H1 (cell line): ENCODE measurements at regions not wholly inside any gene's neighbourhood (a gene's known extent, or its start where the extent isn't known, plus 50 kb on each side); places are given as distances from the start of the nearest gene placed in this dataset.

Experiments
- CTCF ChIA-PET: fragments of 300-600 bp; sonication (Branson Sonifier 250); formaldehyde crosslinking; loops from one replicate; lab custom pipeline; 2021; ENCODE audit not compliant: partially characterized antibody; lab: Charles Lee
- POLR2A ChIA-PET: fragments of 300-600 bp; sonication (Branson Sonifier 250); formaldehyde crosslinking; loops from one replicate; lab custom pipeline; 2021; ENCODE audit warnings: inconsistent platforms; ENCODE audit not compliant: partially characterized antibody; lab: Charles Lee
- DNase-seq, 2 experiments: peaks; one replicate each; pipeline versions ENCODE4 v3.0.0 to v3.0.0-alpha.2; 2010 to 2022; ENCODE audit warnings: low spot score in 2 of 2, low read depth in 1 of 2, mixed read lengths in 1 of 2
- FAIRE-seq: peaks from 2 replicates; lab custom pipeline; 2011; peaks lifted over from hg19 to GRCh38; lab: Jason Lieb, UNC
- H2AFZ ChIP-seq: 2 replicates; pipeline ENCODE4 v1.8.1; 2012; ENCODE audit warnings: low read length, inconsistent platforms
- H2AK5ac ChIP-seq: 2 replicates; pipeline ENCODE4 v1.6.1; 2013; ENCODE audit warnings: low read depth, low read length
- H2BK120ac ChIP-seq: replicated peaks from 2 replicates; pipeline ENCODE3; 2013; ENCODE audit warnings: low read depth, low read length, inconsistent platforms
- H2BK12ac ChIP-seq: 2 replicates; pipeline ENCODE4 v1.6.1; 2013; ENCODE audit warnings: low read depth, low read length
- H2BK15ac ChIP-seq: 2 replicates; pipeline ENCODE4 v1.6.1; 2013; ENCODE audit warnings: low read length
- H2BK20ac ChIP-seq: 2 replicates; pipeline ENCODE4 v1.6.1; 2013; ENCODE audit warnings: low read length
- H2BK5ac ChIP-seq: 2 replicates; pipeline ENCODE4 v1.6.1; 2013; ENCODE audit warnings: low read depth, low read length
- H3K14ac ChIP-seq: 2 replicates; pipeline ENCODE4 v1.6.1; 2013; ENCODE audit warnings: inconsistent platforms; ENCODE audit not compliant: insufficient read length
- H3K18ac ChIP-seq: 2 replicates; pipeline ENCODE4 v1.6.1; 2013; ENCODE audit warnings: low read length; ENCODE audit errors: extremely low read depth
- H3K23ac ChIP-seq: 2 replicates; pipeline ENCODE4 v1.6.1; 2013; ENCODE audit warnings: inconsistent platforms; ENCODE audit not compliant: insufficient read length
- H3K23me2 ChIP-seq: 2 replicates; pipeline ENCODE4 v1.6.1; 2013; ENCODE audit warnings: low read depth, low read length
- H3K27ac ChIP-seq: 2 replicates; pipeline ENCODE4 v1.6.1; 2011; ENCODE audit warnings: low read depth, low read length, inconsistent platforms
- H3K27me3 ChIP-seq, 4 experiments: replicated peaks in 1 of 4; 1 replicate in 1 of 4; 2 replicates in 3 of 4; pipeline versions ENCODE4 v1.6.1 to v1.8.1; 2011 to 2013; ENCODE audit warnings: low read length in 3 of 4, mild to moderate bottlenecking in 3 of 4, inconsistent platforms in 2 of 4, mixed read lengths in 2 of 4, moderate library complexity in 1 of 4; ENCODE audit not compliant: control insufficient read depth in 3 of 4, insufficient read depth in 3 of 4; ENCODE audit errors: extremely low read depth in 1 of 4
- H3K36me3 ChIP-seq, 4 experiments: 2 replicates each; pipeline versions ENCODE4 v1.6.1 to v1.8.1; 2011 to 2013; ENCODE audit warnings: mild to moderate bottlenecking in 4 of 4, low read length in 3 of 4, moderate library complexity in 2 of 4, control low read depth in 1 of 4, inconsistent platforms in 1 of 4; ENCODE audit not compliant: insufficient read depth in 4 of 4, control insufficient read depth in 2 of 4
- H3K4ac ChIP-seq: replicated peaks from 2 replicates; pipeline ENCODE3; 2013; ENCODE audit warnings: low read length, low read depth, mixed read lengths, inconsistent platforms; ENCODE audit not compliant: insufficient read length
- H3K4me1 ChIP-seq, 4 experiments: replicated peaks in 1 of 4; 1 replicate in 1 of 4; 2 replicates in 3 of 4; pipeline versions ENCODE4 v1.6.1 to v1.8.1; 2011 to 2013; ENCODE audit warnings: low read length in 3 of 4, inconsistent platforms in 2 of 4, mixed read lengths in 1 of 4; ENCODE audit not compliant: insufficient read depth in 4 of 4, control insufficient read depth in 3 of 4
- H3K4me2 ChIP-seq, 2 experiments: 2 replicates each; pipeline versions ENCODE4 v1.6.1 to v1.8.1; 2011 to 2013; ENCODE audit warnings: low read depth in 2 of 2, low read length in 2 of 2, control low read depth in 1 of 2, inconsistent platforms in 1 of 2, mild to moderate bottlenecking in 1 of 2; ENCODE audit not compliant: insufficient read depth in 1 of 2
- H3K4me3 ChIP-seq, 4 experiments: fragments of 200-600, 300-600 bp in 1 of 4; sonication (generic), shearing (Covaris generic), sonication (Bioruptor Twin) in 1 of 4; 2 replicates each; pipeline versions ENCODE4 v1.5.1 to v1.8.1; 2011 to 2016; ENCODE audit warnings: low read length in 4 of 4, low read depth in 3 of 4, control low read depth in 2 of 4, inconsistent platforms in 2 of 4, mild to moderate bottlenecking in 2 of 4, mixed read lengths in 1 of 4, moderate library complexity in 1 of 4; ENCODE audit not compliant: insufficient read depth in 2 of 4; ENCODE audit errors: extremely low read depth in 1 of 4
- H3K56ac ChIP-seq: replicated peaks from 2 replicates; pipeline ENCODE3; 2013; ENCODE audit warnings: low read depth, mild to moderate bottlenecking, mixed read lengths, low read length, inconsistent platforms; ENCODE audit not compliant: insufficient read length
- H3K79me1 ChIP-seq: 2 replicates; pipeline ENCODE4 v1.6.1; 2013; ENCODE audit warnings: low read depth, low read length, control low read depth
- H3K79me2 ChIP-seq, 2 experiments: 2 replicates each; pipeline versions ENCODE4 v1.6.1 to v1.8.1; 2012 to 2013; ENCODE audit warnings: low read length in 2 of 2, mild to moderate bottlenecking in 2 of 2, inconsistent platforms in 1 of 2; ENCODE audit not compliant: insufficient read depth in 2 of 2, control insufficient read depth in 1 of 2
- H3K9ac ChIP-seq, 4 experiments: replicated peaks in 1 of 4; 1 replicate in 1 of 4; 2 replicates in 3 of 4; pipeline versions ENCODE4 v1.6.1 to v1.8.1; 2011 to 2013; ENCODE audit warnings: low read depth in 3 of 4, low read length in 3 of 4, control low read depth in 2 of 4, mild to moderate bottlenecking in 2 of 4, moderate library complexity in 2 of 4, inconsistent platforms in 1 of 4; ENCODE audit errors: extremely low read depth in 1 of 4
- H3K9me3 ChIP-seq, 2 experiments: 2 replicates each; pipeline versions ENCODE4 v1.6.1 to v1.8.1; 2012 to 2013; ENCODE audit warnings: mild to moderate bottlenecking in 2 of 2, moderate library complexity in 2 of 2, control low read depth in 1 of 2, inconsistent platforms in 1 of 2, low read depth in 1 of 2, low read length in 1 of 2, mixed read lengths in 1 of 2; ENCODE audit not compliant: insufficient read depth in 2 of 2
- H4K20me1 ChIP-seq, 2 experiments: replicated peaks in 1 of 2; 2 replicates each; pipeline versions ENCODE3 to v1.8.1; 2011 to 2013; ENCODE audit warnings: inconsistent platforms in 2 of 2, low read length in 2 of 2, mild to moderate bottlenecking in 1 of 2; ENCODE audit not compliant: insufficient read depth in 2 of 2, control insufficient read depth in 1 of 2
- H4K5ac ChIP-seq: 2 replicates; pipeline ENCODE4 v1.6.1; 2013; ENCODE audit warnings: low read length, low read depth, mixed read lengths, inconsistent platforms; ENCODE audit not compliant: insufficient read length
- H4K8ac ChIP-seq: 2 replicates; pipeline ENCODE4 v1.8.0; 2013; ENCODE audit warnings: mild to moderate bottlenecking, moderate library complexity, low read length, inconsistent platforms; ENCODE audit not compliant: insufficient read depth; ENCODE audit errors: extremely low read depth
- H4K91ac ChIP-seq: replicated peaks from 2 replicates; pipeline ENCODE3; 2013; ENCODE audit warnings: low read length, mixed read lengths, inconsistent platforms; ENCODE audit not compliant: insufficient read length
- BCL11A ChIP-seq, 2 experiments: IDR thresholded peaks; one replicate each; pipeline ENCODE4 v1.6.1; 2011; ENCODE audit warnings: low read depth in 2 of 2, low read length in 2 of 2, mild to moderate bottlenecking in 2 of 2
- CBX8 ChIP-seq: fragments of 300-800, 300-1000 bp; sonication (generic); IDR thresholded peaks from 2 replicates; pipeline ENCODE4 v1.7.1; 2016; ENCODE audit warnings: low read depth, low read length, borderline replicate concordance
- CHD1 ChIP-seq: IDR thresholded peaks from 2 replicates; pipeline ENCODE4 v1.6.1; 2012; ENCODE audit warnings: low read depth, low read length, improper control_type of control experiment
- CREB1 ChIP-seq: IDR thresholded peaks from 2 replicates; pipeline ENCODE4 v1.6.1; 2012; ENCODE audit warnings: inconsistent platforms
- EP300 ChIP-seq, 2 experiments: IDR thresholded peaks; 1 replicate in 1 of 2; 2 replicates in 1 of 2; pipeline ENCODE4 v1.6.1; 2011 to 2012; ENCODE audit warnings: low read depth in 2 of 2, low read length in 2 of 2, mild to moderate bottlenecking in 2 of 2, borderline replicate concordance in 1 of 2, inconsistent platforms in 1 of 2, moderate library complexity in 1 of 2
- MAX ChIP-seq: IDR thresholded peaks from 2 replicates; pipeline ENCODE4 v1.6.1; 2012; ENCODE audit warnings: inconsistent platforms
- RFX5 ChIP-seq: IDR thresholded peaks from 2 replicates; pipeline ENCODE4 v1.6.1; 2011; ENCODE audit warnings: low read depth, low read length, improper control_type of control experiment, borderline replicate concordance
- SP2 ChIP-seq: IDR thresholded peaks from 2 replicates; pipeline ENCODE4 v1.6.1; 2012; ENCODE audit warnings: mild to moderate bottlenecking, low read length, inconsistent platforms
- TAF7 ChIP-seq: optimal IDR thresholded peaks from 2 replicates; pipeline ENCODE3; 2011; ENCODE audit warnings: low read depth, mild to moderate bottlenecking, inconsistent platforms, low read length, moderate library complexity, borderline replicate concordance
- TBP ChIP-seq: IDR thresholded peaks from 2 replicates; pipeline ENCODE4 v1.6.1; 2011; ENCODE audit warnings: low read depth, low read length, improper control_type of control experiment

GRCh38 chr4:126057371-126057770, 742.6 kb downstream of the FAT4 start:
- Histone ChIP-seq H4K5ac (no peak overlapping the region), H2AK5ac (no peak overlapping the region), H3K79me1 (no peaks in the 10 kb centered on the region), H3K9me3 (no peaks in the 10 kb centered on the region), H3K27me3 (no peaks in the 10 kb centered on the region), H4K8ac (no peak overlapping the region), H2BK120ac (no peak overlapping the region), H3K79me2 (no peaks in the 10 kb centered on the region), H3K23ac (no peak overlapping the region), H3K14ac (no peak overlapping the region), H3K27ac (no peak overlapping the region), H4K91ac (no peak overlapping the region), H3K23me2 (no peaks in the 10 kb centered on the region), H3K9ac (no peak overlapping the region), H3K4me1 (no peaks in the 10 kb centered on the region), H2AFZ (no peak overlapping the region), H4K20me1 (no peaks in the 10 kb centered on the region), H3K18ac (no peak overlapping the region), H3K4me2 (no peak overlapping the region), H2BK15ac (no peak overlapping the region), H3K36me3 (no peaks in the 10 kb centered on the region), H3K4ac (no peak overlapping the region), H3K56ac (no peak overlapping the region), H2BK5ac (no peak overlapping the region), H2BK12ac (no peak overlapping the region), H3K4me3 (no peak overlapping the region), H2BK20ac (no peak overlapping the region)
- POLR2A ChIA-PET, result no interaction called here
- no peak for FAIRE-seq
- CTCF ChIA-PET, result no interaction called here
- no peak for TF ChIP-seq BCL11A (IDR thresholded peaks at IDR 0.05; ENCODE audit: low read depth in 2 of 2, low read length in 2 of 2)
- no peak for TF ChIP-seq TAF7
- TF ChIP-seq EP300 (IDR thresholded peaks at IDR 0.05; ENCODE audit: borderline replicate concordance in 1 of 2, low read depth in 2 of 2, low read length in 2 of 2), result no peak
- no peak for TF ChIP-seq SP2
- no peak for TF ChIP-seq CREB1
- no peak for TF ChIP-seq CHD1
- no peak for TF ChIP-seq TBP
- no peak for TF ChIP-seq RFX5
- TF ChIP-seq CBX8, result no peak
- TF ChIP-seq MAX, result no peak
- no peak for DNase-seq
